ENCODE measurements at regions not wholly inside any gene's neighbourhood (a gene's known extent, or its start where the extent isn't known, plus 50 kb on each side); places are given as distances from the start of the nearest gene placed in this dataset.

- Histone ChIP-seq H3K36me3 (ENCODE audit: insufficient read depth, low read length) (no peaks in the 10 kb centered on the region), H3K9me2 (ENCODE audit: low read depth, low read length) (no peaks in the 10 kb centered on the region), H3K4me3 (ENCODE audit: low read depth, low read length, poor library complexity, severe bottlenecking) (no peak overlapping the region), H3K4me2 (ENCODE audit: low read length) (no peak overlapping the region), H3K79me2 (ENCODE audit: insufficient read depth, low read length) (no peaks in the 10 kb centered on the region), H3K27me3 (ENCODE audit: insufficient read depth, low read length) (no peaks in the 10 kb centered on the region), H3K4me1 (ENCODE audit: insufficient read depth, low read length, severe bottlenecking) (no peaks in the 10 kb centered on the region), H3K27ac (ENCODE audit: low read depth, low read length, poor library complexity, severe bottlenecking) (no peak overlapping the region), H3F3A (ENCODE audit: insufficient read depth, low read length) (no peaks in the 10 kb centered on the region), H3K9me3 (ENCODE audit: low read length) (no peaks in the 10 kb centered on the region), H2AFZ (ENCODE audit: low read length) (no peak overlapping the region), H3K9ac (ENCODE audit: low read length) (no peak overlapping the region), H4K20me1 (ENCODE audit: insufficient read depth, low read length) (no peaks in the 10 kb centered on the region)
- TF ChIP-seq EZH2 (IDR thresholded peaks at IDR 0.05; ENCODE audit: borderline replicate concordance, low read length) = no peak
- no peak for TF ChIP-seq CTCF (IDR thresholded peaks at IDR 0.05; ENCODE audit: low read length)
Measured at GRCh38 chr4:37000281-37000680, 244.3 kb upstream of the NWD2 start.

- Histone ChIP-seq H3K4me1 (ENCODE audit: insufficient read depth, low read length, severe bottlenecking) (no peaks in the 10 kb centered on the region), H3K4me2 (ENCODE audit: low read length) (no peak overlapping the region), H3F3A (ENCODE audit: insufficient read depth, low read length) (no peaks in the 10 kb centered on the region), H4K20me1 (ENCODE audit: insufficient read depth, low read length) (no peaks in the 10 kb centered on the region), H3K79me2 (ENCODE audit: insufficient read depth, low read length) (no peaks in the 10 kb centered on the region), H3K9me3 (ENCODE audit: low read length) (no peaks in the 10 kb centered on the region), H3K4me3 (ENCODE audit: low read depth, low read length, poor library complexity, severe bottlenecking) (no peak overlapping the region), H3K9ac (ENCODE audit: low read length) (no peak overlapping the region), H3K9me2 (ENCODE audit: low read depth, low read length) (no peaks in the 10 kb centered on the region), H3K27ac (ENCODE audit: low read depth, low read length, poor library complexity, severe bottlenecking) (no peak overlapping the region), H2AFZ (ENCODE audit: low read length) (no peak overlapping the region), H3K36me3 (ENCODE audit: insufficient read depth, low read length) (no peaks in the 10 kb centered on the region), H3K27me3 (ENCODE audit: insufficient read depth, low read length) (no peaks in the 10 kb centered on the region)
- no peak for TF ChIP-seq EZH2 (IDR thresholded peaks at IDR 0.05; ENCODE audit: borderline replicate concordance, low read length)
- TF ChIP-seq CTCF (IDR thresholded peaks at IDR 0.05; ENCODE audit: low read length) = no peak
Measured at GRCh38 chr4:37001688-37002436, 242.7 kb upstream of the NWD2 start.

GRCh38 chr4:37002625-37003024, 241.9 kb upstream of the NWD2 start:
- H3K79me2 ChIP-seq (ENCODE audit: insufficient read depth, low read length) = no peaks in the 10 kb centered on the region

More at GRCh38 chr4:37002625-37003024, 241.9 kb upstream of the NWD2 start:
- no peak overlapping the region for H2AFZ ChIP-seq (ENCODE audit: low read length)
- H3K27me3 ChIP-seq (ENCODE audit: insufficient read depth, low read length) = no peaks in the 10 kb centered on the region
- H3K4me3 ChIP-seq (ENCODE audit: low read depth, low read length, poor library complexity, severe bottlenecking) = no peak overlapping the region
- H3K9ac ChIP-seq (ENCODE audit: low read length) = no peak overlapping the region
- no peaks in the 10 kb centered on the region for H3K4me1 ChIP-seq (ENCODE audit: insufficient read depth, low read length, severe bottlenecking)
- no peaks in the 10 kb centered on the region for H3K9me2 ChIP-seq (ENCODE audit: low read depth, low read length)
- no peaks in the 10 kb centered on the region for H3K9me3 ChIP-seq (ENCODE audit: low read length)
- no peaks in the 10 kb centered on the region for H4K20me1 ChIP-seq (ENCODE audit: insufficient read depth, low read length)
- H3K36me3 ChIP-seq (ENCODE audit: insufficient read depth, low read length) = no peaks in the 10 kb centered on the region
- TF ChIP-seq EZH2 (IDR thresholded peaks at IDR 0.05; ENCODE audit: borderline replicate concordance, low read length) = no peak
- TF ChIP-seq CTCF (IDR thresholded peaks at IDR 0.05; ENCODE audit: low read length) = no peak
- no peak overlapping the region for H3K27ac ChIP-seq (ENCODE audit: low read depth, low read length, poor library complexity, severe bottlenecking)
- no peak overlapping the region for H3K4me2 ChIP-seq (ENCODE audit: low read length)
- H3F3A ChIP-seq (ENCODE audit: insufficient read depth, low read length) = no peaks in the 10 kb centered on the region

All from OCI-LY1 (cell line).